ENCODE measurements at regions not wholly inside any gene's neighbourhood (a gene's known extent, or its start where the extent isn't known, plus 50 kb on each side); places are given as distances from the start of the nearest gene placed in this dataset.

- no peaks in the 10 kb centered on the region for H3K9me3 Mint-ChIP-seq
- no peaks in the 10 kb centered on the region for H3K36me3 Mint-ChIP-seq
- peaks cover 35% of the 10 kb centered on the region for H3K4me1 Mint-ChIP-seq
- H3K27ac Mint-ChIP-seq: peak overlapping the region; percentile 44
- H3K4me3 Mint-ChIP-seq: no peak overlapping the region
- no peaks in the 10 kb centered on the region for H3K27me3 Mint-ChIP-seq
Observed at GRCh38 chr9:89699646-89700045, 94.8 kb downstream of the GADD45G start.

GRCh38 chr9:89701221-89701798, 96.5 kb downstream of the GADD45G start:
- peak overlapping the region; percentile 79 for H3K4me3 Mint-ChIP-seq
- H3K36me3 Mint-ChIP-seq: no peaks in the 10 kb centered on the region
- no peaks in the 10 kb centered on the region for H3K9me3 Mint-ChIP-seq
- H3K4me1 Mint-ChIP-seq: peaks cover 43% of the 10 kb centered on the region
- H3K27ac Mint-ChIP-seq: peak overlapping the region; percentile 38
- H3K27me3 Mint-ChIP-seq: no peaks in the 10 kb centered on the region

GRCh38 chr9:89702401-89702800, 97.6 kb downstream of the GADD45G start:
- no peaks in the 10 kb centered on the region for H3K27me3 Mint-ChIP-seq
- no peaks in the 10 kb centered on the region for H3K36me3 Mint-ChIP-seq
- H3K4me1 Mint-ChIP-seq: peaks cover 46% of the 10 kb centered on the region
- H3K4me3 Mint-ChIP-seq: no peak overlapping the region
- no peaks in the 10 kb centered on the region for H3K9me3 Mint-ChIP-seq
- H3K27ac Mint-ChIP-seq: peak overlapping the region; percentile 19

GRCh38 chr9:89705651-89706050, 100.8 kb downstream of the GADD45G start:
- H3K9me3 Mint-ChIP-seq: no peaks in the 10 kb centered on the region
- no peak overlapping the region for H3K27ac Mint-ChIP-seq
- peaks cover 2% of the 10 kb centered on the region for H3K36me3 Mint-ChIP-seq
- H3K27me3 Mint-ChIP-seq: no peaks in the 10 kb centered on the region
- no peak overlapping the region for H3K4me3 Mint-ChIP-seq
- H3K4me1 Mint-ChIP-seq: peaks cover 40% of the 10 kb centered on the region

- H3K4me1 Mint-ChIP-seq: peaks cover 36% of the 10 kb centered on the region
- peaks cover 2% of the 10 kb centered on the region for H3K36me3 Mint-ChIP-seq
- no peak overlapping the region for H3K27ac Mint-ChIP-seq
- H3K4me3 Mint-ChIP-seq: no peak overlapping the region
- H3K9me3 Mint-ChIP-seq: no peaks in the 10 kb centered on the region
- no peaks in the 10 kb centered on the region for H3K27me3 Mint-ChIP-seq
Observed at GRCh38 chr9:89706086-89706485, 101.3 kb downstream of the GADD45G start.

GRCh38 chr9:89706731-89707191, 101.9 kb downstream of the GADD45G start:
- no peak overlapping the region for H3K27ac Mint-ChIP-seq
- H3K36me3 Mint-ChIP-seq: peaks cover 2% of the 10 kb centered on the region

GRCh38 chr9:89710697-89711096, 105.9 kb downstream of the GADD45G start:
- no peaks in the 10 kb centered on the region for H3K27me3 Mint-ChIP-seq
- H3K9me3 Mint-ChIP-seq: no peaks in the 10 kb centered on the region
- H3K27ac Mint-ChIP-seq: no peak overlapping the region
- peaks cover 13% of the 10 kb centered on the region for H3K4me1 Mint-ChIP-seq
- no peak overlapping the region for H3K4me3 Mint-ChIP-seq
- peaks cover 2% of the 10 kb centered on the region for H3K36me3 Mint-ChIP-seq

More at GRCh38 chr9:89706731-89707191, 101.9 kb downstream of the GADD45G start:
- Mint-ChIP-seq H3K27me3 (no peaks in the 10 kb centered on the region), H3K4me3 (no peak overlapping the region), H3K4me1 (peaks cover 30% of the 10 kb centered on the region), H3K9me3 (no peaks in the 10 kb centered on the region)

GRCh38 chr9:89711866-89712265, 107.1 kb downstream of the GADD45G start:
- H3K4me1 Mint-ChIP-seq: peaks cover 12% of the 10 kb centered on the region
- no peaks in the 10 kb centered on the region for H3K9me3 Mint-ChIP-seq
- H3K36me3 Mint-ChIP-seq: peaks cover 2% of the 10 kb centered on the region
- H3K4me3 Mint-ChIP-seq: no peak overlapping the region
- H3K27me3 Mint-ChIP-seq: no peaks in the 10 kb centered on the region
- no peak overlapping the region for H3K27ac Mint-ChIP-seq

GRCh38 chr9:89712283-89712682, 107.5 kb downstream of the GADD45G start:
- H3K9me3 Mint-ChIP-seq: no peaks in the 10 kb centered on the region
- H3K4me1 Mint-ChIP-seq: peaks cover 10% of the 10 kb centered on the region
- H3K27ac Mint-ChIP-seq: no peak overlapping the region
- peaks cover 2% of the 10 kb centered on the region for H3K36me3 Mint-ChIP-seq
- no peak overlapping the region for H3K4me3 Mint-ChIP-seq
- no peaks in the 10 kb centered on the region for H3K27me3 Mint-ChIP-seq

- Mint-ChIP-seq H3K9me3 (no peaks in the 10 kb centered on the region), H3K27me3 (no peaks in the 10 kb centered on the region), H3K4me1 (peaks cover 10% of the 10 kb centered on the region), H3K4me3 (no peak overlapping the region), H3K27ac (no peak overlapping the region), H3K36me3 (no peaks in the 10 kb centered on the region)
Observed at GRCh38 chr9:89714321-89714720, 109.5 kb downstream of the GADD45G start.

GRCh38 chr9:89715318-89715858, 110.6 kb downstream of the GADD45G start:
- Mint-ChIP-seq H3K4me3 (no peak overlapping the region), H3K4me1 (peaks cover 10% of the 10 kb centered on the region), H3K27me3 (no peaks in the 10 kb centered on the region), H3K27ac (no peak overlapping the region), H3K36me3 (no peaks in the 10 kb centered on the region), H3K9me3 (no peaks in the 10 kb centered on the region)

GRCh38 chr9:89715881-89716280, 111.1 kb downstream of the GADD45G start:
- Mint-ChIP-seq H3K4me3 (no peak overlapping the region), H3K4me1 (peaks cover 10% of the 10 kb centered on the region), H3K9me3 (no peaks in the 10 kb centered on the region), H3K27me3 (no peaks in the 10 kb centered on the region), H3K27ac (no peak overlapping the region), H3K36me3 (no peaks in the 10 kb centered on the region)

- no peak overlapping the region for H3K27ac Mint-ChIP-seq
- no peak overlapping the region for H3K4me3 Mint-ChIP-seq
- H3K4me1 Mint-ChIP-seq: peaks cover 10% of the 10 kb centered on the region
- no peaks in the 10 kb centered on the region for H3K9me3 Mint-ChIP-seq
- H3K36me3 Mint-ChIP-seq: no peaks in the 10 kb centered on the region
- H3K27me3 Mint-ChIP-seq: no peaks in the 10 kb centered on the region
Observed at GRCh38 chr9:89716559-89716958, 111.7 kb downstream of the GADD45G start.

- H3K27ac Mint-ChIP-seq: no peak overlapping the region
- peaks cover 18% of the 10 kb centered on the region for H3K4me1 Mint-ChIP-seq
- no peaks in the 10 kb centered on the region for H3K36me3 Mint-ChIP-seq
- H3K9me3 Mint-ChIP-seq: no peaks in the 10 kb centered on the region
- H3K27me3 Mint-ChIP-seq: no peaks in the 10 kb centered on the region
- H3K4me3 Mint-ChIP-seq: no peak overlapping the region
Observed at GRCh38 chr9:89718176-89718575, 113.4 kb downstream of the GADD45G start.

GRCh38 chr9:89718651-89719050, 113.8 kb downstream of the GADD45G start:
- no peaks in the 10 kb centered on the region for H3K9me3 Mint-ChIP-seq
- no peaks in the 10 kb centered on the region for H3K36me3 Mint-ChIP-seq
- H3K27me3 Mint-ChIP-seq: no peaks in the 10 kb centered on the region
- H3K27ac Mint-ChIP-seq: no peak overlapping the region
- H3K4me3 Mint-ChIP-seq: no peak overlapping the region
- peaks cover 18% of the 10 kb centered on the region for H3K4me1 Mint-ChIP-seq

GRCh38 chr9:89719202-89719601, 114.4 kb downstream of the GADD45G start:
- Mint-ChIP-seq H3K4me1 (peaks cover 18% of the 10 kb centered on the region), H3K9me3 (no peaks in the 10 kb centered on the region), H3K27ac (no peak overlapping the region), H3K4me3 (no peak overlapping the region), H3K27me3 (no peaks in the 10 kb centered on the region), H3K36me3 (no peaks in the 10 kb centered on the region)

- Mint-ChIP-seq H3K9me3 (no peaks in the 10 kb centered on the region), H3K4me1 (peaks cover 12% of the 10 kb centered on the region), H3K36me3 (no peaks in the 10 kb centered on the region)
Observed at GRCh38 chr9:89720696-89721175, 115.9 kb downstream of the GADD45G start.

More at GRCh38 chr9:89720696-89721175, 115.9 kb downstream of the GADD45G start:
- H3K27ac Mint-ChIP-seq: no peak overlapping the region
- H3K4me3 Mint-ChIP-seq: no peak overlapping the region
- H3K27me3 Mint-ChIP-seq: no peaks in the 10 kb centered on the region

Data from activated naive CD4-positive, alpha-beta T cell treated with anti-CD3 and anti-CD28 coated beads, Interleukin-2, amount 50 U/mL, for 24 hours (primary cell).